Activated CD4-positive, alpha-beta T cell treated with anti-CD3 and anti-CD28 coated beads, Interleukin-2, amount 10 ng/mL, durations not matched to agents 7 days and 5 days (primary cell): ENCODE measurements at regions not wholly inside any gene's neighbourhood (a gene's known extent, or its start where the extent isn't known, plus 50 kb on each side); places are given as distances from the start of the nearest gene placed in this dataset.
A peak's percentile ranks its signal among the peaks of the same experiment; 100 is the strongest.

ENCODE experiments used
- CTCF ChIA-PET: fragments of 350-600 bp; sonication (Branson Sonifier 250); formaldehyde crosslinking; loops from one replicate; lab custom pipeline; 2021; ENCODE audit warnings: antibody characterized with exemption; lab: Charles Lee
- POLR2A ChIA-PET: fragments of 350-600 bp; sonication (Branson Sonifier 250); formaldehyde crosslinking; loops from one replicate; lab custom pipeline; 2021; ENCODE audit warnings: antibody characterized with exemption; lab: Charles Lee
- DNase-seq: peaks from one replicate; pipeline ENCODE4 v3.0.0-alpha.2; 2020
- H3K27ac Mint-ChIP-seq: one replicate; pipeline ENCODE4 v1.8.0; 2021; ENCODE audit warnings: mild to moderate bottlenecking, moderate library complexity, mixed read lengths
- H3K27me3 Mint-ChIP-seq: one replicate; pipeline ENCODE4 v1.8.0; 2021; ENCODE audit warnings: mixed read lengths
- H3K36me3 Mint-ChIP-seq: one replicate; pipeline ENCODE4 v1.8.0; 2021; ENCODE audit warnings: low read depth, mixed read lengths
- H3K4me1 Mint-ChIP-seq: one replicate; pipeline ENCODE4 v1.8.0; 2021; ENCODE audit warnings: mixed read lengths
- H3K4me3 Mint-ChIP-seq: one replicate; pipeline ENCODE4 v1.8.0; 2021; ENCODE audit warnings: mild to moderate bottlenecking, moderate library complexity, mixed read lengths
- H3K9me3 Mint-ChIP-seq: one replicate; pipeline ENCODE4 v1.8.0; 2021; ENCODE audit warnings: mixed read lengths

- ChIA-PET POLR2A (interaction anchor here (0.8 kb wide), 1 partner anchor 1000 kb away, joined by 3 read pairs; no protein-coding TSS in a partner anchor), CTCF (interaction anchor here (0.7 kb wide), 2 partner anchors 283 to 572 kb away, joined by 3 read pairs; no protein-coding TSS in a partner anchor)
- Mint-ChIP-seq H3K4me1 (peaks cover 5% of the 10 kb centered on the region), H3K36me3 (no peaks in the 10 kb centered on the region), H3K27ac (no peak overlapping the region), H3K9me3 (no peaks in the 10 kb centered on the region), H3K4me3 (peak overlapping the region; percentile 32), H3K27me3 (peaks cover 51% of the 10 kb centered on the region)
- DNase-seq = peak; percentile 19
Measured at GRCh38 chr6:7050872-7051779, 56.6 kb upstream of the RREB1 start.

GRCh38 chr6:7051780-7052442 is 55.9 kb upstream of the RREB1 start:
- H3K9me3 Mint-ChIP-seq = no peaks in the 10 kb centered on the region
- peaks cover 50% of the 10 kb centered on the region for H3K27me3 Mint-ChIP-seq
- DNase-seq = peak; percentile 26
- H3K4me1 Mint-ChIP-seq = peaks cover 5% of the 10 kb centered on the region
- no peak overlapping the region for H3K4me3 Mint-ChIP-seq
- ChIA-PET POLR2A (no interaction called here), CTCF (interaction anchor here (0.7 kb wide), 2 partner anchors 284 to 573 kb away, joined by 3 read pairs; no protein-coding TSS in a partner anchor)
- no peak overlapping the region for H3K27ac Mint-ChIP-seq
- H3K36me3 Mint-ChIP-seq = no peaks in the 10 kb centered on the region

- no peaks in the 10 kb centered on the region for H3K9me3 Mint-ChIP-seq
- H3K4me3 Mint-ChIP-seq = no peak overlapping the region
- CTCF ChIA-PET = no interaction called here
- no peak for DNase-seq
- H3K27me3 Mint-ChIP-seq = peaks cover 49% of the 10 kb centered on the region
- no peaks in the 10 kb centered on the region for H3K36me3 Mint-ChIP-seq
- H3K4me1 Mint-ChIP-seq = peaks cover 5% of the 10 kb centered on the region
- POLR2A ChIA-PET = no interaction called here
- no peak overlapping the region for H3K27ac Mint-ChIP-seq
Measured at GRCh38 chr6:7052443-7053011, 55.2 kb upstream of the RREB1 start.

GRCh38 chr6:7053125-7053774 is 54.5 kb upstream of the RREB1 start:
- Mint-ChIP-seq H3K4me3 (no peak overlapping the region), H3K36me3 (no peaks in the 10 kb centered on the region), H3K27ac (no peak overlapping the region), H3K4me1 (peaks cover 8% of the 10 kb centered on the region), H3K27me3 (peaks cover 46% of the 10 kb centered on the region), H3K9me3 (no peaks in the 10 kb centered on the region)
- POLR2A ChIA-PET = no interaction called here
- DNase-seq = no peak
- CTCF ChIA-PET = interaction anchor here (0.7 kb wide), 1 partner anchor 53 kb away, joined by 4 read pairs; no protein-coding TSS in a partner anchor
